ENCODE measurements at regions not wholly inside any gene's neighbourhood (a gene's known extent, or its start where the extent isn't known, plus 50 kb on each side); places are given as distances from the start of the nearest gene placed in this dataset.

GRCh38 chr5:28927559-28928326 lies 1889.4 kb upstream of the CDH9 start:
- no peak for TF ChIP-seq CTCF (IDR thresholded peaks at IDR 0.05; ENCODE audit: borderline replicate concordance, control extremely low read depth, extremely low read depth, insufficient read depth, missing control alignments)
- DNase-seq (ENCODE audit: low spot score): no peak
- in situ Hi-C loops (cut with MboI; ENCODE audit: low sequenced_read_pairs, unreplicated experiment): no loop called here

GRCh38 chr5:28926422-28926821 lies 1888.0 kb upstream of the CDH9 start:
- DNase-seq (ENCODE audit: low spot score): no peak
- no peak for TF ChIP-seq CTCF (IDR thresholded peaks at IDR 0.05; ENCODE audit: borderline replicate concordance, control extremely low read depth, extremely low read depth, insufficient read depth, missing control alignments)
- in situ Hi-C loops (cut with MboI; ENCODE audit: low sequenced_read_pairs, unreplicated experiment): no loop called here

- TF ChIP-seq CTCF (IDR thresholded peaks at IDR 0.05; ENCODE audit: borderline replicate concordance, control extremely low read depth, extremely low read depth, insufficient read depth, missing control alignments): no peak
- DNase-seq (ENCODE audit: low spot score): no peak
- in situ Hi-C loops (cut with MboI; ENCODE audit: low sequenced_read_pairs, unreplicated experiment): no loop called here
Observed at GRCh38 chr5:28917631-28918030, 1879.2 kb upstream of the CDH9 start.

GRCh38 chr5:28914297-28914696 lies 1875.9 kb upstream of the CDH9 start:
- no peak for DNase-seq (ENCODE audit: low spot score)
- TF ChIP-seq CTCF (IDR thresholded peaks at IDR 0.05; ENCODE audit: borderline replicate concordance, control extremely low read depth, extremely low read depth, insufficient read depth, missing control alignments): no peak
- in situ Hi-C loops (cut with MboI; ENCODE audit: low sequenced_read_pairs, unreplicated experiment): no loop called here

- DNase-seq (ENCODE audit: low spot score): no peak
- in situ Hi-C loops (cut with MboI; ENCODE audit: low sequenced_read_pairs, unreplicated experiment): no loop called here
- TF ChIP-seq CTCF (IDR thresholded peaks at IDR 0.05; ENCODE audit: borderline replicate concordance, control extremely low read depth, extremely low read depth, insufficient read depth, missing control alignments): no peak
Observed at GRCh38 chr5:28903643-28904042, 1865.3 kb upstream of the CDH9 start.

- TF ChIP-seq CTCF (IDR thresholded peaks at IDR 0.05; ENCODE audit: borderline replicate concordance, control extremely low read depth, extremely low read depth, insufficient read depth, missing control alignments): no peak
- no peak for DNase-seq (ENCODE audit: low spot score)
- in situ Hi-C loops (cut with MboI; ENCODE audit: low sequenced_read_pairs, unreplicated experiment): no loop called here
Observed at GRCh38 chr5:28896949-28897348, 1858.6 kb upstream of the CDH9 start.

Data from GM13976 (cell line).